GM18511 (cell line): ENCODE measurements at regions not wholly inside any gene's neighbourhood (a gene's known extent, or its start where the extent isn't known, plus 50 kb on each side); places are given as distances from the start of the nearest gene placed in this dataset.

Experiments
- ATAC-seq: cut with Tn5 transposase; IDR thresholded peaks from one replicate; pipeline ENCODE4 v1.9.1; 2021; ENCODE audit warnings: mild to moderate bottlenecking, moderate library complexity; ENCODE audit not compliant: unreplicated experiment

- ATAC-seq, result no peak
Measured at GRCh38 chr18:78303519-78304191, 676.0 kb upstream of the SALL3 start.

DNA sequence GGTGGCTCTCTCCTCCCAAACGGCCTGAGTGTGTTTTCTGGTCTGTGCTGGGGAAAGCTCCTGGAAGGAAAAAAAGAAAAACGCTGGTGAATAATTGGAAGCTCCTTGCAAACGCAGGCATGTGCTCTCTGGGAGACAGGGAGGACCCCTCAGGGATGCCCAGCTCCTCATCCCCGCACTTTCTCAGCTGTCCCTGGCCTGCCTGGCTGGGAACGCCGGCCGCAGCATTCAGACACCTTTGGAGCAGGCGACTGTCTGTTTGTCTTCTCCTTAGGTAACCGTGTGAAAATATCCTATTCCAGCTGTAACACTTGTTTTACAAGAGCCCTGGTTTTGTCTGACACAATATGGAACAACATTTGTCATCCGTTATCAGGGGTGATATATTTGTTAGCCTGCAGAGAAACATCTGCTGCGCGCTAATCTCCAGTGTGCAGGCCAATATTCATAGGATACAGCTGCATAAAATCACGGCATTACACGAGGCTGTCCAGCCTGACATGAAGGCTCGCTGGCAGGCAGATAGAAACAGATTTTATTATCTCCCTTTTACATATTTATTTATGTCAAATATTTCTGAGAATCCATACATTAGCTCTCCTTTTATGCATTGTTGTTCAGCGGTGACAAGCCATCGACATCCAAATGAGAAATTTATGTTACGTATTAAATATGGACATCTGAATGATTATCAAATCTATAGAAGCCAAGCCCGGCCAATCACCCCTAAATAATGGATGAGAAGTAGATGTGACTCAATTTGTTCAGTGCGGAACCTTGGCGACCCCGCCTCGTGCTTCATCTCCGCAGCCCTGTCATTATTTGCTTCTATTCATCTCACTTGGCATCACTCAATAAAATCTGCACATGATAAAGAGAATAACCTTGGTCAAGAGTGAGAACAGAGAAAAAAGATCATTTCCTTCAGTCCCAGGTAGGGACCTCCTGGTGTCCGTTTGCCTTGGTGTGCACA lies 675.1 kb upstream of the SALL3 start:
- ATAC-seq, result no peak

DNA sequence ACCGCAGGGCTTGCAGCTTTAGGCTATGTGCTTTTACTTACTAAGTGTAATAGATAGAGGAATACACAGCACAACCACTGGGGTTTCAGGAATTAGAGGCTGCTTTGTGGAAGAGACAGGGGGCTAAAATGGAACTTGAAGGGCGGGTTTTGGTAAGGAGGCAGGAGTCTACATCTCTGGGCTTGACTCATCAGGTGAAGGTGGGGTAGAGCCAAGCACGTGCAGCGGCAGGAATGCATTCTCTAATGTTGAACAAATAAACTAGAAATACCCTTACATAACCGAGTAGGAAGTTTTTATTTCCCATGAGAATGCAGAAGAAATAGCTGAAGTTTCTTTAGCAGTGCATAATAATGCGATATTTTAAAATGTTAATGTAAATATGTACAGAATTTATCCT lies 673.8 kb upstream of the SALL3 start:
- no peak for ATAC-seq

DNA sequence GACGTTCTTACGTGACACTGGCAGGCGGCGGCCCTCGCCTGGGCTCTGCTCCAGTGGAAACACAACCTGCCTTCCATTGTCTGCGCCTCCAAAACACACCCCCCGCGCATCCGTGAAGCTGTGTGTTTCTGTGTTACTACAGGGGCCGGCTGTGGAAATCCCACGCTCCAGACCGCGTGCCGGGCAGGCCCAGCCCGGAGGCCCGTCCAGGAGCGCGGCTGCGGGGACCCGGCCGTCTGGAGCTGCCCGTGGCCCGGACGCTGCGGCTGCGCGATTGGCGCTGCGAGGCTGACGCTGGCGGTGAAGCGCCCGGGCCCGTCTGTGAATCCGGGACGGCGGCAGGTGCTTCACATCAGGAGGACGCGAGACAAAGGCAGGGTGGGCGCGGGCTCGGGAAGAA lies 670.3 kb upstream of the SALL3 start:
- ATAC-seq, result no peak

GRCh38 chr18:78309924-78310323 lies 669.7 kb upstream of the SALL3 start:
- no peak for ATAC-seq

GRCh38 chr18:78319264-78319663 lies 660.4 kb upstream of the SALL3 start:
- ATAC-seq, result no peak

GRCh38 chr18:78319961-78320360 lies 659.7 kb upstream of the SALL3 start:
- ATAC-seq, result no peak

- ATAC-seq, result no peak
Measured at GRCh38 chr18:78321402-78321801, 658.2 kb upstream of the SALL3 start.

DNA sequence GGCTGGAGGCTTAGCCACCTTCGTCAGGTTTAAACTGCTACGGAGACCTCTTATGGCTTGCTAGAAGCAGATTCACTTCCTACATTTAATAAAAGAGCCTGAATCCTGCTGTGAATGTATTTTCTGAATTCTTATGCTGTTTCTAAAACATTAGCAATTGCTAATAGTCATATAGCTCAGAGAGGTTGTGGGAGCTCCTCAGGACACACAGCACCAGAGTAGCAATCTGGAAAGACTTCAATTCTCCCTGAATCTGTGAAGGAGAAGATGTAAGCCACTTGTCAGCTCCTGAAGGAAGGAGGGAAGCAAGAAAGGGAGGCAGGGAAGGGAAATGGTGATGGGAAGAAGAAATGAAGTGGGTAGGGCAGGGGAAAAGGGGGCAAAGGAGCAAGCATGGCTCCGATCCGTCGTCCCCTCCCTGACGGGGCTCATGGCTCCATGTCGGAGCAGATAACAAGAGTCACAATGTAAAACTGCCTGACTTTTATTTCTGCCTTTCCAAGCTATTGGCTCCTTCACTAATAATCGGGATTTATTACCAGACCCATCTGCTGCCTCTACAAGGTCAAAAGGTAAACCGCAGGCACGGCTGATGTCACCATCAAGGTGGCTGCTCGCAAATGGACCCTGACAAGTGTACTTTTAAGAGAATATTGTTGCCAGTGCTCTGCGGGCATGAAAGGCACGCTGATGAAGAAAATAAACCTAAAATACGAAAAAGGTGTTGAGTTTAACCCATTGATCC lies 656.0 kb upstream of the SALL3 start:
- no peak for ATAC-seq

DNA sequence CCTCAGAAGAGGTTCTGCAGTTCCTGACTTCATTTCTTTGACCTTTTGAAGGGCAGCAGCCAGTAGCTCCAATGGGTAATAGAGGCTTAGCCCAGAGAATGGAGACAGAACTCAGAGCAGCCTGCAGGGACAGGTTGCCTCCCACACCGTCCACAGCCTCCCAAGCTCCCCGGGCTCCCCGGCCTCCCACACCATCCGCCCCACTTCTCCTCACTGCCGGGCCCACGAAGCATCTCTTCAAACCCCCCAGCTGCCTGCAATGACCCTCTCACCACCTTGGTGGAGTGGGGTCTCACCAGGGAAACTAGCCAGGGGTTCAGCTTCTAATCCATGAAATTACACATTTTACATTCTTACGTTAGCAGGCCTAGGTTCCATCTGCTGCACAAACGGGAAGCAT lies 652.0 kb upstream of the SALL3 start:
- no peak for ATAC-seq

- no peak for ATAC-seq
Measured at GRCh38 chr18:78330766-78331165, 648.9 kb upstream of the SALL3 start.

GRCh38 chr18:78352910-78353309 lies 626.7 kb upstream of the SALL3 start:
- no peak for ATAC-seq

- ATAC-seq, result no peak
Measured at GRCh38 chr18:78362198-78362597, 617.4 kb upstream of the SALL3 start.

DNA sequence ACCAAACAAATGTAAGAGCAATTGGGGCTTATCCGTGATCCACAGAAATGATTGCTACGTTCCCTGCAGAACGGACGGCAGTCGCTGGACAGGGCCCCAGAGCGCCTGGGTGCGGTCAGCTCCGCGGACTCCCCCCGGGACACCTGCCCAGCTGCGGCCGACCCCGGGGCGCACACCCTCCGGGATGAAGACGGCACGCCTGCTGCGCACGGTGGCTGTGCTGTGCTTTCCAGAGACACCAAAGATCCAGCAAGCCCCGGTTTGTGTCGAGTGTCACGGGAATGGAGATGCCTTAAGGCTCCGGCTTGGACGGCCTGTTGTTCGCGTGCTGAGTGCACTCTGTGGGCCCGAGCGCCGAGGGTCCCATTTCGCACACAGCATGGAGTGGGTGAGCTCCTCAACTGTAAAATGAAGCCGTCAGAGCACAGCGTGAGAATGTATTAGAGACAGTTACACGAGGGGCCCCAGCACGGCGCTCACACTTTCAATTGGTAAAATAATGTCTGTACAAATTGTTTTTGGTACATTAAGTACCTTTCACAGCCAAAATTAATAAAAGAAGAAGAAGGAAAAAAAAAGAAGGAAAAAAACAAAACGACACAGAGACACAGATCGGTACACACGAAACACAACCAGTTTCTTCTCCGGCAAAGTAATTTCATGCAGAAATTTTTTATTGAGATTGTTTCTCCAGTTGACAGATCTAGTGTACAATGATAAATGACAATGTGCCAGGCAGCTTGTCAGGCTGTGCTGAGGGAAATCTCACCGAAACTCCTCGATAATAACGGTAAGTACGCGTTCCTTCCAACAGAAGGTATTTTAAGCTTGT lies 615.8 kb upstream of the SALL3 start:
- no peak for ATAC-seq

DNA sequence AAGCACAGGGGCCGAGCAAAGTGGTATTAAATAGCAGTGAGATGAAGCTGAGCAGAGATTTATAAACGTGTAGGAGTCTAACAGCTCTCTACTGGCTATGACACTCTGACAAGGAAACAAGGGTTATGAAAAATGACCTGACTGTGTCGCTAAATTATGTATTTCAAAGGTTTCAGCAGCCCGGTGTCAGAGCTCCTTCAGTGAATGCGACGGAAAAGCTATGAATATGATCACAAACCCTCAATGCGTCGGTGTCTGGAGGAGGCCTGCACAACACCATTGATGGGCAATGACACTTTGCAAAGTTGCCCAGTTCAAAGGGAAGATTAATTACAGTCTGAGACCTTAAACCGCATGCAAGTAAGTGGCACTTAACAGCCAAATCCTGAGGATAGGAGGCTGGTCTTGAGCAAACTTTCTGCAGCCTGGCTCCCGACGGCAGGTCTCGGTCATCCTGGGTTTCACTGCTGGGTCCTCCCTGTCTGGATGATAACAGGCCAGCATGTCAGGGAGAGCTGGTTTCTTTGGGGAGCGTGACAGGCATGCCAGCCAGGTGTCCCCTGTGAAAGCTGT lies 615.1 kb upstream of the SALL3 start:
- no peak for ATAC-seq

DNA sequence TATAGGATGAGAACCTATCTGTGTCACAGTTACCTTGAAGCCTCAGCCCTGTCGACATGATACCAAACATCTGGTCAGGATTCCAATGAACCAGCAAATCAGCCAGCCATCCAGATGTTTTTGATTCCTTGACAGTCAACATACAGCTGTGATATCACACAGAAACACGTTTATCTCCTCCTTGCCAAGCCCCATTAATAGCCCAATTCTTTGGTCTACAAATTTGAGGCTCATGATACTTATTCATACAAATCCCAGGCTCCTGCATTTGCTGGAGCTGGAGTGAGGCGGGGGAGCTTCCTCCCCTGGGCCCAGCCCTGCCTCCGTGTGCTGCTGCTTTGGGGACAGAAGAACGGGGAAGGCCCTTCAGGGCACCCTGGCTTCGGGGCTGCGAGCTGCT lies 611.6 kb upstream of the SALL3 start:
- no peak for ATAC-seq

GRCh38 chr18:78368726-78369125 lies 610.9 kb upstream of the SALL3 start:
- no peak for ATAC-seq

DNA sequence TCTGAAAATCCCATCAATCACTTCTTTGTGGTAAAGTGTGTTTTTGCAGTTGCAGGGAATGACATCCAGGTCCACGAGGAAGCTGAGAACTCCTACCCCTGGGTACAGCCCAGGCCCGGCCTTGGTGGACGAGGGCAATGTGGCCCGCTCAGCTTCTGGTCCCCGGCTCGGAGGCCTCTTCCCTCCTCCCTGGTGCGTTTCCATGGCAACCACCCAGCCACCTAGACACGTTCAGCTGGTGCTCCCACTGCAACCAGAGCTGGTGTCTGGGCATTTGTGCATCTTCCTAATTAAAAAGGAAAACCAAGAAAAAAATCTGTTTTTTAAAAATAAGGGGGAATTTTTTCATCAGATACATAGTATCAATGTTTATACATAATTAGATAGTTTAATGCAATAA lies 603.6 kb upstream of the SALL3 start:
- ATAC-seq, result no peak

- ATAC-seq, result no peak
Measured at GRCh38 chr18:78378403-78378802, 601.2 kb upstream of the SALL3 start.

DNA sequence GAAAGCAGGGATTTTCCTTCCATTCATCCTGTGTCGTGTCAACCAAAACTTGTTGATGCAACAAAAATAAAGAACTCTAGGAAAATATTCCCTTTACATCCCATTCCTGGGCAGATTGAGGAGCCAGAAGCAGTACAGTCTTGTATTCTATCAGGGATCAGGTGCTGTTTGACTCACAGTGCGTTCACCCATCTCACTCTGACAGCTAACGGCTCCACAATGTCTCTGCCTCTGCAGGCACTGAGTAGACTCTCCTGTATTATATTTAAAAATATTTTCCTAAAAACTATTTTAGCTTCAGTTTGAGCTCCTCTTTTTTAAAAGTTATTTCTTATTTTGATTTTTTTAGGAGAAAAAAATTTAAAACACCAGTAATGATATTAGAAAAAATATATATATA lies 600.6 kb upstream of the SALL3 start:
- ATAC-seq, result no peak
